GM18907 (cell line): ENCODE measurements at regions not wholly inside any gene's neighbourhood (a gene's known extent, or its start where the extent isn't known, plus 50 kb on each side); places are given as distances from the start of the nearest gene placed in this dataset.

Source experiments
- ATAC-seq: cut with Tn5 transposase; IDR thresholded peaks from one replicate; pipeline ENCODE4 v1.9.1; 2021; ENCODE audit warnings: mild to moderate bottlenecking, moderate library complexity; ENCODE audit not compliant: unreplicated experiment

DNA sequence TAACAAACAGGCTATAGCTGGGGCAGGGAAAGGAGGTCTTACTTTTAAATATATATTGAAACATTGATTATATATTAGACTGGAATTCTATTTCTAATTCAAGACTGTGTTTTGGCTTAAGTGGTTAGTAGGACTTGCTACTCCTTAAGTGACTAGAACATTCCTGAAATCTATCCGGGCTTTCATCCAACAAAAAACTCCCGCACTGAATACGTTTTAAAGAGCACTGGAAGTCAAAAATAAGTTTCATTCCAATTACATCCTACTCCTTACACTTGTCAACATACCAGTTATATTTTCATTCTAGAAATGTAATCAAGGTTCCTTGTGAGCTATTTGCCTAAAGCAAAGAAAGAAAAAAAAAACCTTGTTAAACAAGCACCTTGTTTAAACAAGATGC is 204.6 kb downstream of the SP3 start:
- ATAC-seq, result no peak

GRCh38 chr2:173761603-173762119 is 203.5 kb downstream of the SP3 start:
- ATAC-seq, result no peak

- ATAC-seq, result no peak
Observed at GRCh38 chr2:173762221-173762620, 203.0 kb downstream of the SP3 start.

- no peak for ATAC-seq
Observed at GRCh38 chr2:173762864-173763263, 202.3 kb downstream of the SP3 start.

DNA sequence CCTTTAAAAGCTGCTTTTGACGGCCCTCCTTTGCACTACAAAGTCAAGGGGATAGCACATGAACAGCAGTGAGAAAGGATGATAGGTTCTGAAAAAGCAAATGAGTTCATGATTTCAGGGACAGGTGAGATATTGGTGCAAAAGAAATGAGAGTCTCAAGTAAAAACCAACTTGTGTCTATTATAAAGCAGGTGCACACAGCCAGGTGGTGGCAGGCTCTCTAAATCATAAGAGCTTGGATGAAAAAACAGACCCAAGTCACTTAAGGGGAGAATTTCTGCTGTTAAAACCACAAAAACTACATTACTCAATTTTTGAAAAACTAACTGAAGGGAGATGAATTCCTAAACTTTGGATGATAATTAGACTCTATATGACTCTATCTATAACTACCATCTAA is 201.5 kb downstream of the SP3 start:
- ATAC-seq, result no peak

DNA sequence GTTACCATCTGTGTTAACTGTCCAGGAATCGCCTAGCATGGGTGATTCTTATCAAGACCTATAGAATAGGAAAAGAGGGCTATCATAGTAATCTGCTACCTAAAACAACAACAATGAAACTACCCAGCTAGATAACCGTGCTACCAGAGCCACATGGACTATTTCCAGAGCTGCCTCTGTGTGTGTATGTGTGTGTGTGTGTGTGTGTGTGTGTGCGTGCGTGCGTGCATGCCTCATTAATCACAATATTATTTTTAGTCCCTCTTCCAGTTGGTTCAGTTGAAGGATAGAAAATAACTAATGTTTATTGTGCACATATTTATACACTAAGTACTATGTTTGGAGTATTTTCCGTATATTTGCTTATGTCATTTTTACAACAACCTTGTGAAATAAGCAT is 201.1 kb downstream of the SP3 start:
- ATAC-seq, result no peak

- ATAC-seq, result no peak
Observed at GRCh38 chr2:173766537-173767289, 198.5 kb downstream of the SP3 start.

DNA sequence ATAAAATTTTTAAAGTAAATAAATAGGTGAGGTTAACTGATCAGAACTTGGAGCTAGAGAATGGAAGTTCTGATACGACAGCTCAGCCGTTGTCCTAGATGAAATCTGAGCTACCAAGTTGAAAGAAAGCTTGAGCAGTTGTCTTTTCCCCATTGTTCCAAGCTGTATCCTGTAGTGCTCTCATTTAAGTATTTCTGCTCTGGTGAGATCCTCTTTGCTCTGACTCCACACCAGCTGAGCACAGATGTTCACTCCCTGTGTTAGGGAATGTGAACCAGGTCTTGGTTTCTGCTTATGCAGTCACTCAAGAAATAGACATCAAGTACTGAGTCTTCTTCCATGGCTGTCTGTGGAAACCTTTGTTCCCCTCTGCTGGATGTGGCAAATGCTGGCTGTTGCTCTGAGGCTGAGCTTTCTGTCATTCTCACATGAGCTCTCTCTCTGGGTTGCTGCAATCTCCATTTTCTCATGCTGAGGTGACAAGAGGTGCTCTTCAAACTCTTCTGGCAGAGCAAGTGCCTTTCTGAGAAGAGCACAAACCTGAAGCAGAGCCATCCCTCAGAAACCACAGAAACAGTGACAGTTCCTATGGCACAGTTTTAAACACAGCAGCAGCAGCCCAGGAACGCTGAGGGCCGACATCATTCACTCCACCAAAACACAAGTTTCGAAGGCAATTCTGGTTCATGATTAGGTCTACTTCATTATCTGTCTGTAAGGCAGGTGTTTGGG is 194.1 kb downstream of the SP3 start:
- ATAC-seq, result no peak

GRCh38 chr2:173772205-173772604 is 193.0 kb downstream of the SP3 start:
- no peak for ATAC-seq

- no peak for ATAC-seq
Observed at GRCh38 chr2:173773076-173773475, 192.1 kb downstream of the SP3 start.

- ATAC-seq, result no peak
Observed at GRCh38 chr2:173775440-173775839, 189.7 kb downstream of the SP3 start.

DNA sequence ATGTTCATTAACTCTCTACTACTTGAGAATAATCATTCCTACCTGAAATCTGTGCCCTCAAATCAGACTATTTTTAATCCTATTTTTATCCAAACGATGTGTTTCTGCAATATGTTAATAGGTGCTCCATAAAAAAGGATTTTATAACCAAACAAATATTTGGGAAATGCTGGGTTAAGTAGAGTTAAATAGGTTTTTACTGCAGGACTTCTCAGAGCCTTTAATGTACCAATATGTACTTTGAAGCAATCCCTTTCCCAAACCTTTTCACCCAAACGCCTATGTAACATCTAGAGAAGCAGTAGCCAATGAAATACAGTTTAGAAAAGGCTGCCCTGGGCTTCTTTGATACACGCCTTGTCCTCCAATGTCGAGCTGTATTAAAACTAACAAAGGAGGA is 182.5 kb downstream of the SP3 start:
- ATAC-seq, result no peak

DNA sequence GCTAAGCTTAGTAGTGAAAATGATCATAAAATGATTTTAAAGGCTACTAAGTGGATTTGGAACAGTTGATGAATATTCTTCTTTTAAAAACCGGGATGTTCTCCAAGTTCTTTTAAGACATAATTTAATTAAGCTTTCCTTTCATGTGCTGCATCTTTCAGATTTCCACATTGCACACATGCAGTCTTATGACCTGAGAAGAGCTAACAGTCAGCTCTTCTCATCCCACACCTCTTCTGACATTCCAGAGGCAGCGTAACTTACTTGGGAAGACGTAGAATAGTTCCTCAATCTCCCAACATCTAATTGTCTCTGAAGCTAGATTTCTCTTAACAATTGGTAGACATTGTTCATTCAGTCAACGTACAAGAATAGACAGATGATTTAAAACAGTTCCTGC is 181.8 kb downstream of the SP3 start:
- no peak for ATAC-seq

DNA sequence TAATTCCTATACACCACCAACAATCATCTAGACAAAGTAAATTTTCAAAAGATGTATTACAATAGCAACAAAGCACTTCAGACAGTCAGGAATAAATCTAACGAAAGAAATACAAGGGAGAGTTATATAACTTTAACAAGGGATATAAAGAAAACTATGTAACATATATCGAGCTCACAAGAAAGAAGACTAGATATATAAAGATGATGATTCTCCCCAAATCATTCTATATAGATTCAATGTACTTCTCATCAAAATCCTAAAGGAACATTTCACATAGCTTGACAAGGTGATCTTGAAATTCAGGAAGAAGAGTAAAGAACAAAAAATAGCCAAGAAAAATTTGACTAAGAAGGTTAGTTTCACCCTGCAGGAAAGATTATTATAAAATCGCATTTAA is 179.4 kb downstream of the SP3 start:
- no peak for ATAC-seq

- ATAC-seq, result no peak
Observed at GRCh38 chr2:173791502-173791901, 173.7 kb downstream of the SP3 start.

DNA sequence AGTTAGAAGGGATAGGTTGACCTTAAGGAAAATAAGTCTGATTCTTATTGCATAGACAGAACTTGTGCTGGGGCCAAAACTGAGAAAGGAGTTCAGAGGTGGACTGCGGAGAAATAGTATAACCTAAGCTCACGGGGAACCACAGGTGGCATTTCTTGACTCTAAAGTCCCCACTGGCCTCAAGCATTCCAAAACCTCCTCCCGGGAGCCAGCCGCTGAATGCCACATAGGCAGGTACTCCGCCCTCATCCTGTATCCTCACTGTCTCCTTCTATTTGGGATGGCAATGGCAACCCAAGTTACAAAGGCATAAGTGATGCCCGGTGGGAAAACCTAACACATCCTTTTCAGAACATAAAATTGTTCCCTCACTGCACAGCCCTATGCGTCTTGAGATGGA is 173.0 kb downstream of the SP3 start:
- no peak for ATAC-seq

DNA sequence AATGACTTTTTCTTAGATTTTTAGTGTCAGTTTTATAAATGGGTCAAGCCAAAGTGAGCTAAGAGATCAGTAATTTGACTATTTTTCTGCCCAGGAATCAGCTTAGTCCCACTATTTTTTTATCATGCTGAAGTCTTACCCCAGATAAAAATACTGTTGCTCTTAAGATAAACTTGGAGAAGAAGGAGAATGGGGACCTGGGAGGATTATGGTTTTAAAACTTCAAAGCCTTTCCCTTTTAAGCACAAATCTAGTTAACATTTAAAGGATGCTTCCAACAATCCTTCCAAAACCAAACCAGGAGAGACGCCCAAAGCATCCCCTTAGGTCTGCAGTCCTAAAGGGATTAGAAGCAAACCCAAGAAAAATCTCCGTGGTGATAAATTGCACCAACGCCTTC is 172.4 kb downstream of the SP3 start:
- no peak for ATAC-seq

DNA sequence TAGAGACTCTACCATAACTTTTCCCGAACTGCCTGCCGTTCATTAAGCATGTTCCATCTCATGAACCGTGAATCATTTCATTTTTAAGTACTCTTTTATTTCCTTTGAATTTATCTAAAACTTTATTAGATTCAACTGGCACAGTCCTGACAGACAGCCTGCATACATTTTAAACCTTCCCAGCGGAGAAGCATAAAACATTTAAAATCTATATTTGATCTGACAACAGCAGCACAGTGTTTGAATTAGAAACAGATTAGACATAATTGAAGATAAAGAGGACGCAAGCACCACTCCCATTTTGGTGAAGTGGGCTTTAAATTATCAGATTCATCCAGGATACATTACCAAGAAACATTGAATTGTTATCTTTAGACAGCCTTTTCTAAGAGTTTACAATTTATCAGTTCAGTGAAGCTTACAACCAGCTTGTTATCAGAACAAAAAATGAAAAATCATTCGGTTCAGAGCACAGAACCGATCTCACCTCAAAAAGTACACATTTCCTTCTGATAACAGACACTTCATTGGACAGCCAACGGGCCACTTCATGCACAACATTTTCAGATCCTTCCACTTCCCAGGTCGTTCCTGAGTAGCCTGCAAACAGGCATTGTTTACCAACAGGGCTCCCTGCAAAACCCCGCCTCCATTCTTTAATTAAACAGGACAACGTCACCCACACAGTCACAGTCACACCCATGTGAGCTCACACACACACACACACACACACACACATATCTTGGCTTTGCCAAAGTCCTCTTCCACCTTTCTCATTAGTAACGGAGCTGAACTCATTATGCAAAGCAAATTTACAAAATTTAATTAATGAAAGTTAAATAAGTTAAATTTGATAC is 171.2 kb downstream of the SP3 start:
- no peak for ATAC-seq

GRCh38 chr2:173797586-173798263 is 167.4 kb downstream of the SP3 start:
- no peak for ATAC-seq

DNA sequence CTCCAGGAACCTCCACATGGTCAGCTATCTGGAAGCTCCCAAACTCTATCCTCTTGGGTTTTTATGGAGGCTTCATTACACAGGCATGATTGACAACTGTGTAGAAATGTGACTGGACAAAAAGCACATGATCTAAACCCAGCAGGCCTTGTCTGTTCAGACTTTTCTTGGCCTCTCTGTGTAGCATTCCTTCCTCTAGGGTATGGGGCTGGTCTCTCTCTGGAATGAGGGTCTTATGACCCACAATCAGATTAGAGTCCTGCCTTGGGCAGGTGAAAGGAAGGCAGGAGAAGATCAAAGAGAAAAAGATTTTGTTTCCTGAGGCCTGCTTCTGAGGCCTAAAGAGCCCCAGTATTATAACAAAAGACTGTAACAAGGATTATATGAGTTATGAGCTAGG is 162.7 kb downstream of the SP3 start:
- ATAC-seq, result no peak

DNA sequence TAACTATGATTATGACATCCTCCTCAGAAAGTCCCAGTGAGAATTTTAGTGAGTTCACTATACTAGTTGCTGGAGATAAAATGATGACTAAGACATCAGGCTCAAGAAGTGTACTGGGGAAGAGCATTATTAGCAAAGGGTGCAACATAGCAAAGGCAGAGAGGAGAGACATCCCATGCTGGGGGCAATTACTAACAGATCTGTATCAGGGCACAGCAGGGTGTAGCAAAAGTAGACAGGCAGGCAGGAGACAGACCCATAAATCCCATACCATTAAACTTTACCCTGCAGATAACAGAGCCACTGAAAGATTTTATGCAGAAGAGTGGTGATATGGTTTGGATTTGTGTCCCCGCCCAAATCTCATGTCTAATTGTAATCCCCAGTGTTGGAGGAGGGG is 161.7 kb downstream of the SP3 start:
- no peak for ATAC-seq
